ENCODE measurements at regions not wholly inside any gene's neighbourhood (a gene's known extent, or its start where the extent isn't known, plus 50 kb on each side); places are given as distances from the start of the nearest gene placed in this dataset.

GRCh38 chr3:34254285-34254684, 455.9 kb downstream of the PDCD6IP start:
- no peak overlapping the region for H3K27ac ChIP-seq
- TF ChIP-seq ZFX (IDR thresholded peaks at IDR 0.05) (no peak), CTCF (conservative IDR thresholded peaks at IDR 0.05) (no peak)

GRCh38 chr3:34256021-34256420, 457.6 kb downstream of the PDCD6IP start:
- no peak overlapping the region for H3K27ac ChIP-seq
- TF ChIP-seq ZFX (IDR thresholded peaks at IDR 0.05): no peak
- TF ChIP-seq CTCF (conservative IDR thresholded peaks at IDR 0.05): no peak

- H3K27ac ChIP-seq: no peak overlapping the region
- TF ChIP-seq CTCF (conservative IDR thresholded peaks at IDR 0.05): no peak
- TF ChIP-seq ZFX (IDR thresholded peaks at IDR 0.05): no peak
These were observed 458.4 kb downstream of the PDCD6IP start for GRCh38 chr3:34256791-34257190.

GRCh38 chr3:34258271-34258998, 460.0 kb downstream of the PDCD6IP start:
- no peak overlapping the region for H3K27ac ChIP-seq
- TF ChIP-seq CTCF (conservative IDR thresholded peaks at IDR 0.05) (no peak), ZFX (IDR thresholded peaks at IDR 0.05) (no peak)

- TF ChIP-seq CTCF (conservative IDR thresholded peaks at IDR 0.05): peak; percentile 75
- no peak for TF ChIP-seq ZFX (IDR thresholded peaks at IDR 0.05)
- no peak overlapping the region for H3K27ac ChIP-seq
These were observed 462.0 kb downstream of the PDCD6IP start for GRCh38 chr3:34260271-34261000.

GRCh38 chr3:34261001-34261385, 462.6 kb downstream of the PDCD6IP start:
- H3K27ac ChIP-seq: no peak overlapping the region
- TF ChIP-seq CTCF (conservative IDR thresholded peaks at IDR 0.05): no peak
- no peak for TF ChIP-seq ZFX (IDR thresholded peaks at IDR 0.05)

GRCh38 chr3:34263101-34263621, 464.7 kb downstream of the PDCD6IP start:
- no peak for TF ChIP-seq ZFX (IDR thresholded peaks at IDR 0.05)
- no peak for TF ChIP-seq CTCF (conservative IDR thresholded peaks at IDR 0.05)

More at GRCh38 chr3:34263101-34263621, 464.7 kb downstream of the PDCD6IP start:
- no peak overlapping the region for H3K27ac ChIP-seq
